Loucy (cell line): ENCODE measurements at regions not wholly inside any gene's neighbourhood (a gene's known extent, or its start where the extent isn't known, plus 50 kb on each side); places are given as distances from the start of the nearest gene placed in this dataset.
"Not testable (repeated sequence)": the region's sequence is repeated elsewhere in the genome, so short reads cannot be mapped to it uniquely, and the experiment has no call there.

Experiments used
- EZH2phosphoT487 ChIP-seq: fragments of 200-600 bp; IDR thresholded peaks from 2 replicates; pipeline ENCODE4 v1.6.1; 2018; ENCODE audit warnings: antibody characterized with exemption, mild to moderate bottlenecking, moderate library complexity, borderline replicate concordance
- TF ChIP-seq, protein P1 (sequence below): fragments of 200-600 bp; sonication (generic); conservative IDR thresholded peaks from 2 replicates; pipeline ENCODE4 v1.5.1; 2014; ENCODE audit warnings: mild to moderate bottlenecking, antibody characterized with exemption, low read length

DNA sequence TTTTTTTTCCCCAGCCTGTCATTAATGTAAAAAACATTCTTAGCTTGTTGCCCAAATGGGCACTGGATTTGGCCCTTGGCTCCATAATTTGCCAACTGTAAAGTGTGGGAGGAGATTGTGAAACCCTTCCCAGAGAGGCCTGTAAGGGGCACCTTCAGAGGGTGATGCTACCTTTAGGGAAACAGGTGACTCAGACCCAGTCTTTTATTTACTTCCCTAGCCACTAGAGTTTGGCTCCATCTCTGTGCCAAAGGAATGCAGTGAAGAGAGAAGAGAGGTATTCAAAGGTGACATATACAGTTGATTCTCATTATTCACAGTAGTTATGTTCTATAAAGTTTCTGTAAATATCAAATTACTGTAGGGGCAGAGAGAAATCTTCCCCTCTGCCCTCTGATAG, 189.6 kb downstream of the SPATA31A1 start:
- TF ChIP-seq, protein P1, sequence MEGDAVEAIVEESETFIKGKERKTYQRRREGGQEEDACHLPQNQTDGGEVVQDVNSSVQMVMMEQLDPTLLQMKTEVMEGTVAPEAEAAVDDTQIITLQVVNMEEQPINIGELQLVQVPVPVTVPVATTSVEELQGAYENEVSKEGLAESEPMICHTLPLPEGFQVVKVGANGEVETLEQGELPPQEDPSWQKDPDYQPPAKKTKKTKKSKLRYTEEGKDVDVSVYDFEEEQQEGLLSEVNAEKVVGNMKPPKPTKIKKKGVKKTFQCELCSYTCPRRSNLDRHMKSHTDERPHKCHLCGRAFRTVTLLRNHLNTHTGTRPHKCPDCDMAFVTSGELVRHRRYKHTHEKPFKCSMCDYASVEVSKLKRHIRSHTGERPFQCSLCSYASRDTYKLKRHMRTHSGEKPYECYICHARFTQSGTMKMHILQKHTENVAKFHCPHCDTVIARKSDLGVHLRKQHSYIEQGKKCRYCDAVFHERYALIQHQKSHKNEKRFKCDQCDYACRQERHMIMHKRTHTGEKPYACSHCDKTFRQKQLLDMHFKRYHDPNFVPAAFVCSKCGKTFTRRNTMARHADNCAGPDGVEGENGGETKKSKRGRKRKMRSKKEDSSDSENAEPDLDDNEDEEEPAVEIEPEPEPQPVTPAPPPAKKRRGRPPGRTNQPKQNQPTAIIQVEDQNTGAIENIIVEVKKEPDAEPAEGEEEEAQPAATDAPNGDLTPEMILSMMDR = not testable (repeated sequence)
- TF ChIP-seq EZH2phosphoT487 = not testable (repeated sequence)
